ENCODE measurements at regions not wholly inside any gene's neighbourhood (a gene's known extent, or its start where the extent isn't known, plus 50 kb on each side); places are given as distances from the start of the nearest gene placed in this dataset.

- no peak for TF ChIP-seq CTCF (IDR thresholded peaks at IDR 0.05)
Observed at GRCh38 chr22:22058633-22059290, 76.2 kb upstream of the TOP3B start.

- TF ChIP-seq CTCF (IDR thresholded peaks at IDR 0.05), result no peak
Observed at GRCh38 chr22:22057617-22058378, 75.2 kb upstream of the TOP3B start.

GRCh38 chr22:22050141-22050775 lies 67.7 kb upstream of the TOP3B start:
- no peak for TF ChIP-seq CTCF (IDR thresholded peaks at IDR 0.05)

- no peak for TF ChIP-seq CTCF (IDR thresholded peaks at IDR 0.05)
Observed at GRCh38 chr22:22049684-22050083, 67.1 kb upstream of the TOP3B start.

- no peak for TF ChIP-seq CTCF (IDR thresholded peaks at IDR 0.05)
Observed at GRCh38 chr22:22048981-22049531, 66.5 kb upstream of the TOP3B start.

- no peak for TF ChIP-seq CTCF (IDR thresholded peaks at IDR 0.05)
Observed at GRCh38 chr22:22048318-22048942, 65.8 kb upstream of the TOP3B start.

GRCh38 chr22:22047776-22048175 lies 65.2 kb upstream of the TOP3B start:
- no peak for TF ChIP-seq CTCF (IDR thresholded peaks at IDR 0.05)

Measured in LNCAP (cell line).